B cell (primary cell): ENCODE measurements at regions not wholly inside any gene's neighbourhood (a gene's known extent, or its start where the extent isn't known, plus 50 kb on each side); places are given as distances from the start of the nearest gene placed in this dataset.

ENCODE experiments used
- EZH2 ChIP-seq: IDR thresholded peaks from 2 replicates; pipeline ENCODE4 v1.6.1; 2012; ENCODE audit warnings: borderline replicate concordance, low read depth, mild to moderate bottlenecking, moderate library complexity, low read length; ENCODE audit not compliant: insufficient read depth, poor library complexity, severe bottlenecking
- TF ChIP-seq, protein P1 (sequence below): fragments of 200-600 bp; IDR thresholded peaks from one replicate; pipeline ENCODE4 v1.8.0; 2022; ENCODE audit warnings: antibody characterized with exemption, mild to moderate bottlenecking

DNA sequence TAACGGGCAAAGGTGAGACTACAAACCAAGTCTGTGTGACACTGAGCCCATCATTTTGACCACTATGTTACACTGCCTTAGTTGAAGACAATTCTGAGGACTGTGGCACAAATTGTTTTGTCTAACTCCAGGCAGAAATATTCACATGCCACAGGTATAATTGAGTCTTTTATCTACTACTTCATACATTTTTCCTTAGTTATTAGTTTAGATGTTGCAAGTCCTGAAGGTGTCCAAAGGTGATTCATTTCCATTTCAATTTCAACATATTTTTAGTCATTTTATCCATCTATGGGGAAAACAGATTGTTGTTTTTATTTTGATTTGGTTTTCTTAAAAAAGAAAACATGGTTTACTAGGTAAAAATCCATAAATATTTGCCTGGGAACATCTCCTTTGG, 341.7 kb upstream of the SMIM31 start:
- TF ChIP-seq, protein P1, sequence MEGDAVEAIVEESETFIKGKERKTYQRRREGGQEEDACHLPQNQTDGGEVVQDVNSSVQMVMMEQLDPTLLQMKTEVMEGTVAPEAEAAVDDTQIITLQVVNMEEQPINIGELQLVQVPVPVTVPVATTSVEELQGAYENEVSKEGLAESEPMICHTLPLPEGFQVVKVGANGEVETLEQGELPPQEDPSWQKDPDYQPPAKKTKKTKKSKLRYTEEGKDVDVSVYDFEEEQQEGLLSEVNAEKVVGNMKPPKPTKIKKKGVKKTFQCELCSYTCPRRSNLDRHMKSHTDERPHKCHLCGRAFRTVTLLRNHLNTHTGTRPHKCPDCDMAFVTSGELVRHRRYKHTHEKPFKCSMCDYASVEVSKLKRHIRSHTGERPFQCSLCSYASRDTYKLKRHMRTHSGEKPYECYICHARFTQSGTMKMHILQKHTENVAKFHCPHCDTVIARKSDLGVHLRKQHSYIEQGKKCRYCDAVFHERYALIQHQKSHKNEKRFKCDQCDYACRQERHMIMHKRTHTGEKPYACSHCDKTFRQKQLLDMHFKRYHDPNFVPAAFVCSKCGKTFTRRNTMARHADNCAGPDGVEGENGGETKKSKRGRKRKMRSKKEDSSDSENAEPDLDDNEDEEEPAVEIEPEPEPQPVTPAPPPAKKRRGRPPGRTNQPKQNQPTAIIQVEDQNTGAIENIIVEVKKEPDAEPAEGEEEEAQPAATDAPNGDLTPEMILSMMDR: no peak
- no peak for TF ChIP-seq EZH2
